Breast epithelium (tissue), 4 donors: ENCODE measurements at regions not wholly inside any gene's neighbourhood (a gene's known extent, or its start where the extent isn't known, plus 50 kb on each side); places are given as distances from the start of the nearest gene placed in this dataset.
A peak's percentile ranks its signal among the peaks of the same experiment; 100 is the strongest.

Experiments used
- DNase-seq, 2 donors: peaks; one replicate each; pipeline ENCODE4 v3.0.0-alpha.2; 2019; ENCODE audit warnings: low spot score in 2 of 2
- H3K27ac ChIP-seq, 2 donors: fragments of 200-600 bp; sonication (generic) in 1 of 2; one replicate each; pipeline ENCODE4 v1.5.1; 2016 to 2019; ENCODE audit warnings: mild to moderate bottlenecking in 1 of 2
- H3K27me3 ChIP-seq, 2 donors: fragments of 200-600 bp; sonication (generic) in 1 of 2; one replicate each; pipeline versions ENCODE4 v1.5.1 to v1.6.0; 2017 to 2019; ENCODE audit warnings: control low read depth in 1 of 2, mild to moderate bottlenecking in 1 of 2
- H3K36me3 ChIP-seq: fragments of 200-600 bp; one replicate; pipeline ENCODE4 v1.5.1; 2019
- H3K4me1 ChIP-seq, 2 donors: fragments of 200-600 bp; sonication (generic); one replicate each; pipeline ENCODE4 v1.5.1; 2016 to 2019; ENCODE audit warnings: control low read depth in 1 of 2
- H3K4me3 ChIP-seq, 3 donors: fragments of 200-600 bp; sonication (generic); 1 replicate in 2 of 3; 2 replicates in 1 of 3; pipeline ENCODE4 v1.5.1; 2016 to 2019; ENCODE audit warnings: mild to moderate bottlenecking in 3 of 3, moderate library complexity in 2 of 3
- H3K9me3 ChIP-seq, 2 donors: fragments of 200-600 bp; sonication (generic) in 1 of 2; one replicate each; pipeline ENCODE4 v1.5.1; 2016 to 2019; ENCODE audit warnings: control low read depth in 1 of 2
- CTCF ChIP-seq, 3 donors: fragments of 450-650 bp; IDR thresholded peaks; one replicate each; pipeline ENCODE4 v1.5.1; 2016 to 2017; ENCODE audit warnings: antibody characterized with exemption in 3 of 3, mild to moderate bottlenecking in 3 of 3, moderate library complexity in 3 of 3
- POLR2A ChIP-seq: fragments of 450-650 bp; IDR thresholded peaks from one replicate; pipeline ENCODE4 v1.6.1; 2016; ENCODE audit warnings: antibody characterized with exemption, mild to moderate bottlenecking, moderate library complexity
- POLR2AphosphoS5 ChIP-seq, 3 donors: sonication (generic); formaldehyde crosslinking; IDR thresholded peaks; one replicate each; pipeline ENCODE4 v1.6.1; 2017; ENCODE audit warnings: antibody characterized with exemption in 3 of 3
- intact Hi-C: fragments of 100-400 bp; cut with DNase I; formaldehyde crosslinking; loops from one replicate; pipeline ENCODE4 v1.15.1; 2023; ENCODE audit warnings: low total_unique reads

- Histone ChIP-seq H3K4me1 (peaks cover 0 to 17% of the 10 kb centered on the region in 2 donors), H3K9me3 (no peaks in the 10 kb centered on the region), H3K4me3 (no peak overlapping the region), H3K27me3 (no peaks in the 10 kb centered on the region), H3K27ac (peak overlapping the region in 1 of 2 donors; percentile 89), H3K36me3 (no peaks in the 10 kb centered on the region)
- no peak for DNase-seq
- TF ChIP-seq POLR2A (no peak), POLR2AphosphoS5 (IDR thresholded peaks at IDR 0.05) (no peak), CTCF (IDR thresholded peaks at IDR 0.05) (no peak)
- intact Hi-C loops: no loop called here
Observed at GRCh38 chr5:173826428-173827350, 61.5 kb upstream of the CPEB4 start.

GRCh38 chr5:173828952-173829351 lies 59.2 kb upstream of the CPEB4 start:
- Histone ChIP-seq H3K27me3 (no peaks in the 10 kb centered on the region), H3K36me3 (no peaks in the 10 kb centered on the region), H3K4me3 (no peak overlapping the region), H3K9me3 (no peaks in the 10 kb centered on the region), H3K4me1 (peaks cover 0 to 13% of the 10 kb centered on the region in 2 donors), H3K27ac (no peak overlapping the region)
- DNase-seq: no peak
- TF ChIP-seq POLR2AphosphoS5 (IDR thresholded peaks at IDR 0.05) (no peak), CTCF (IDR thresholded peaks at IDR 0.05) (no peak), POLR2A (no peak)
- intact Hi-C loops: no loop called here

GRCh38 chr5:173829826-173830225 lies 58.3 kb upstream of the CPEB4 start:
- TF ChIP-seq POLR2AphosphoS5 (IDR thresholded peaks at IDR 0.05) (no peak), CTCF (IDR thresholded peaks at IDR 0.05) (no peak), POLR2A (no peak)
- Histone ChIP-seq H3K27me3 (no peaks in the 10 kb centered on the region), H3K4me1 (peaks cover 0 to 6% of the 10 kb centered on the region in 2 donors), H3K4me3 (no peak overlapping the region), H3K27ac (no peak overlapping the region), H3K9me3 (no peaks in the 10 kb centered on the region), H3K36me3 (no peaks in the 10 kb centered on the region)
- no peak for DNase-seq
- intact Hi-C loops: no loop called here

GRCh38 chr5:173830421-173830820 lies 57.7 kb upstream of the CPEB4 start:
- TF ChIP-seq CTCF (IDR thresholded peaks at IDR 0.05): no peak
- TF ChIP-seq POLR2A: no peak
- TF ChIP-seq POLR2AphosphoS5 (IDR thresholded peaks at IDR 0.05): no peak
- DNase-seq: no peak
- Histone ChIP-seq H3K9me3 (no peaks in the 10 kb centered on the region), H3K36me3 (no peaks in the 10 kb centered on the region), H3K27me3 (no peaks in the 10 kb centered on the region), H3K27ac (no peak overlapping the region), H3K4me1 (no peaks in the 10 kb centered on the region), H3K4me3 (no peak overlapping the region)
- intact Hi-C loops: no loop called here

GRCh38 chr5:173831196-173831914 lies 56.8 kb upstream of the CPEB4 start:
- H3K9me3 ChIP-seq: no peaks in the 10 kb centered on the region
- no peak for DNase-seq
- TF ChIP-seq POLR2A: no peak
- no peak for TF ChIP-seq POLR2AphosphoS5 (IDR thresholded peaks at IDR 0.05)
- TF ChIP-seq CTCF (IDR thresholded peaks at IDR 0.05): no peak
- no peaks in the 10 kb centered on the region for H3K36me3 ChIP-seq
- intact Hi-C loops: no loop called here
- no peak overlapping the region for H3K27ac ChIP-seq
- H3K4me1 ChIP-seq: no peaks in the 10 kb centered on the region
- no peak overlapping the region for H3K4me3 ChIP-seq
- no peaks in the 10 kb centered on the region for H3K27me3 ChIP-seq
